GM21619 (cell line): ENCODE measurements at regions not wholly inside any gene's neighbourhood (a gene's known extent, or its start where the extent isn't known, plus 50 kb on each side); places are given as distances from the start of the nearest gene placed in this dataset.

ENCODE experiments used
- ATAC-seq: cut with Tn5 transposase; IDR thresholded peaks from one replicate; pipeline ENCODE4 v1.9.1; 2021; ENCODE audit not compliant: unreplicated experiment

DNA sequence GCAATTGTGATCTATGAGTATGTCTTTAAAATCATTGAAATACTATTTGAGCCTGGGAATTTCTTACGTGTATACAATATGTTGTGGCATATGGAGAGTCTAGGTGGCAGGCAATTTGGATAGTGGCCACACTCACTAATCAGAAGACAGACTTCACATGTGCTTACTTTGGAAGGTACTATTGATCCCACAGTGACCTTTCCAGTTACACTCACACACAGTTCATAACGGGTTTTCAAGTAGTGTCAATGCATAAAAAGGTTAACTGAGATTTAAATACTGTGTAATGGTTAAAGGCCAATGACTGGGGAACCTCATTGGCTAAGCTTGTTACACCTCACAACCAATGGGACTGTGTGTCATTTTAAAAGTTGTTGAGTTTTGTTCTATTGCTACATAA, 783.2 kb downstream of the RPA4 start:
- ATAC-seq, result no peak

DNA sequence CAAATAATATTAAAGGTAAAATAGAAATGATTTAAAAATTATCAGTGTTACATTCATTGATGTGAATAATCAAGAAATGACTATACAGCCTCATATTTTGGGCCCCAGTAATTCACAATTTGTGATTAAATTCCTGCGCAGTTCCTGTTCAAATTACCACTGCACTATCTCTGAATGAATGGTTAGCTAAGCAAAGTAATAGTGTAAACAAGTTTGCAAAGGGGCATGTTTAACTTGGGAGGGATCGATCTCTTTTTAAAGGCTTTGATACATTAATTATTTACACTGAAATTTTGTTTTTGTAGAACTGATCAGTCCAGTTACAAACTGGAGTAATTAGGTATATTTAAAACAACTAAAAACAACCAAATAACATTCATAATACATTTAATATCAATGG, 784.4 kb downstream of the RPA4 start:
- no peak for ATAC-seq

DNA sequence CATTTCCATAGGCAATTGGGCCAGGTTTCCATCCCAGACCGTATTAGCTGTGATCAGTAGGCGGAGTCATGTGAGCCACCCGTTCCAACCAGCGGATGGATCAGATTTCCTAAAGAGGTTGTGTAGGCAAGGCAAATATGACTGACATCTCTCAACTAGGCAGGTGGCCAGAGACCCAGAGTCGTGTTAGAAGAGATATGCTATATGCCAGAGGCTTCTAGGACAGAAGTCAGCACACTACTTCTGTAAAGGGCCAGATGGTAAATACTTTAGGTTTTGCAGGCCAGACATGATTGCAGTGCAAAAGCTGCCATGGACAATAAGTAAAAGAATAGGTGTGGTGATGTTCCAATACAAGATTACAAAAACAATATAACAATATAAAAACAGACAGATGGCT, 788.4 kb downstream of the RPA4 start:
- no peak for ATAC-seq

GRCh38 chrX:97672608-97673007, 788.9 kb downstream of the RPA4 start:
- ATAC-seq, result no peak

- ATAC-seq, result no peak
These were observed 789.4 kb downstream of the RPA4 start for GRCh38 chrX:97673135-97673534.

DNA sequence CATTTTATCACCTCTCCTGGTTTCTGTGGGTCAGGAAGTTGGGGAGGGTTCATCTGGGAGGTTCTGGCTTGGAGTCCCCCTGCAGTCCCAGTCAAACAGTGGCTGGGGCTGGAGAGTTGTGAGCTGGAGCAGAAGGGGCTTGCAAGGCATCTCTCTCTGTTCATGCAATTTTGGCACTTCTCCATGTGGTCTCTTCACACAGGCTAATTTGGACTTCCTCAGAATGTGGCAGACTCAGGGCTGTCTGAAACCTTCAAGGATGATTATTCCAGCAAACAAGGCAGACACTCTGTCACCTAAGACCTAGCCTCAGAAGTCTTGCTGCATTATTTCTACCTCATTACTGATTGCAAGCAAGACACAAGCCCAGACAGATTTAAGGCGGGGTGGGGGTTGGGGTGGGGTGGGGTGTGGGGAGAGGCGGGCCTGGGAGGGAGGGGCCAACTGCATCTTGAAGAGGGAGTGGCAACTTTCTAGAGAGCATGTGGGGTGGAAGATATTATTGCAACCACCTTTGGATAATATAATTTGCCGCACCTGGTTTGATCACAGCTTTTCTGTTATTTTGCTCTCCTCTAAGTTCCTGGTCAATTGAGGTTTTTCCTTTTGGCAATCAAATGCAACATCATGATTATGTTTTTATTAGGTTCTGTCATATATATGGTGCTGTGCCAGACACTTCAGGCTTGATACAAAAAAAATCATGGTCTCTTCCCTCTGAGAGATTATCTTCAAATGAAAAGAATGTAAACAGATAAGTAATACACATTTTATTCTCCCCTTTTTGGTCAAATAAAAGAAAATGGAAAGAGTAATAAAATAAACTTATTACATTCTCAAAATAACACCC, 799.5 kb downstream of the RPA4 start:
- ATAC-seq, result no peak

GRCh38 chrX:97685753-97686152, 802.0 kb downstream of the RPA4 start:
- ATAC-seq, result peak; percentile 57

DNA sequence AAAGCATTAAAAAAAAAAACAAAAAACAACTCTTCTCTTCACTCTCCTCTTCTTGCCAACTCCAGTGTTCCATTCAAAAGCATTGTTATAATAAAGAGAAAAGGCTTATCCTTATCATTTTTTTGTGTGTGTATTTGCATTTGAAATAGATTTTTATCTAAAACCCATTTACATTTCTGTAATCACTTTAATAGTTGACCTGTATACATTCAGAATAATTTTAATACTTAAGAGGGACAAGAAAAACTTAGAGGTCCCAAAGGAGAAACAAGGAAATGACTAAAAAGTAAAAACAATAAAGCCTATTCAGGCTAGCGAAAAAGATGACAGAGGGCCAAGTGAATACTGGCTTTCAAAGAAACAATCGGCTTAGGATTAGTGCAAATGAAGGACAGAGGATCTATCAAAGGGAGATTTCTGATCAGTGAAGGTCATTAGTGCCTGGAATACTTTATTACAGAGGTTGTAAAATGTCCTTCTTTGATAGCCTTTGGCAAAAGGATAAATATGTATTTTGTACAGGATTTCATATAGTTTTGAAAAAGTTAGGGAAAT, 808.3 kb downstream of the RPA4 start:
- ATAC-seq, result no peak

DNA sequence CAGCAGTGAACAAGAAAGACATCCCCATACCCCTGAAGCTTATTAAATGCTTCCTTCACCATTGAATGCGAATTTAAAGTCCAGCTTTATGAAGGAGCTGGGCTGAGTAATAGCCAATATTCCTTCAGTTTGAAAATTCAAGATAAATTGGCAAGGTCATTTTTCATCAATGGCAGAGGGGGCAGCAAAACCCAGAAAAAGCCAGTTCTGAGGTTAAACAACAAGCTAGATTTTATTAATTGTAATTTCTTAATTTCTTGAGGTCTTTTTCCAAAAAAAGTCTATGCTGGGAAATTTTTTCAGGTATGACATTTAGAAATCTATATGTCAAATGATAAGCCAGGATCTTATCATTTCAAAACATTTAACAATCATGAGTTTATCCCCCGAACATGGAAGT, 808.9 kb downstream of the RPA4 start:
- no peak for ATAC-seq

DNA sequence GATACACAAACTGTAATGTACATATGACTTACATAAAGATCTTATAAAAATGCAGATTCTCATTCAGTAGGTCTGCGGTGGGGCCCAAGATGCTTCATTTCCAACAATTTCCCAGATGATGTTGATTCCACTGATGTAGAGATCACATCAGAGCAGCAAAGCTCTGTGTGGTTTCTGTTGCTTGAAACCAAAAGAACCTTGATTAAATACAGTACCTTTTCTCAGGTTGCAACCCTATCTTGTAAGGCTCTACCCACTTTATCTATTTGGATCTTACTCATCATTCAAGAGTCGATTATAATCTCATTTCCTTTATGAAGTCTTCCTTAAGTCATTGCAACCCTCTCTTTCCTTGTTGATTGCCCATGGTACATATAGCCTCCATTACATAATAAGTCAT, 816.8 kb downstream of the RPA4 start:
- no peak for ATAC-seq

DNA sequence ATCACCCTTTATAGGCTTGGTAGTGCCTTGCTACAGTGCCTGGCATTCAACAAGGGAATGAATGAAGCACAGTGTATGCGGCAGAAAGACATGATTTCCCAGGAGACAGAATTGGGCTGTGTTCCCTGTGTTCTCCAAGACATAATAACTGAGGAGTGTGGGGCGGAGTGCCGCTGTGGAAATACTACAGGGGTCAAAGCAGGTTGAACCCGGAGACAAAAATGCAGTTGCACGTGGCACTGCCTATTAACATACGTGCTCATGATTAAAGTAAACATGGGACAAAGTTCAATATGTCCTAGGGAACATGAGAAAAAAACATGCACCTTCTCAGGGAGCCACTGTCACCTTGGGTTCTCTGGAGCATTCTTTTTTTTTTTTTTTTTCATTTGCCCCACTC, 820.8 kb downstream of the RPA4 start:
- ATAC-seq, result no peak

- no peak for ATAC-seq
These were observed 821.2 kb downstream of the RPA4 start for GRCh38 chrX:97704881-97705280.

DNA sequence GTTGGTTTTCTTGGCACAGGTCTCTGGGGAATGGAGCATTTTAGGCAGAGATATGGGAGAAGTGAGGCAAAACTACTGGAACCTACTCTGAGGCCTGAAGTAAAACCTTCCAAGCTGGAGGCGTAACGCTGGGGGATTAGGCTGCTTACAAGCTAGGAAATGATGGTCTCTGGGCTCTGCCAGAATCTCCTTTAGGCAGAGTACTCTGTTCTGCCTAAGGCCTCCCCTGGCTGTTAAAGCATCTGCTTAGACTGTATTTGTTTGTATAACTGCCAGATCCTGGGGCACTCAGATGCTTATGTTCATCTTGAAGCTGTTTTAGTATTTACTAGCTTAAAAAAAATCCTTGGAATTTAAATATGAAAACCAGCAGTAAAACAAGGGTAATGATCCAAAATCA, 822.2 kb downstream of the RPA4 start:
- ATAC-seq, result no peak

- ATAC-seq, result no peak
These were observed 830.4 kb downstream of the RPA4 start for GRCh38 chrX:97714072-97714471.

GRCh38 chrX:97728215-97728614, 844.5 kb downstream of the RPA4 start:
- no peak for ATAC-seq

DNA sequence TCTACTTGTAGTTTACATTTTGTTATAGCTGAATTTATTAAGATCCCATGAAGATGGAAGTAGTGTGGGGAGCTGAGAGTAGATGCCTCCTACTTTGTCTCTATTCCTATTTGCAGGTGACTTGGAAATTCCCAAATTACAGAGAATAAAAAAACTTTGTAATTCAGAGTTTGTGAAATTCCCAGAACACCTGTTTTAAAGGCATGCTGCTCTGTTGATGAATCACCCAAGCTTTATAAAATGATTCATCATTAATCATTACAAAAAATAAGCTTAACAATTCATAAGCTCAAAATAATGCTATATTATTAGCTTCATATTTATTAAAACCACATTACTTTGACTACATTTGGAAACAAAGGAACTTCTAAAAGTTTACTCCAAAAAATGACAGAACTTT, 856.3 kb downstream of the RPA4 start:
- no peak for ATAC-seq

GRCh38 chrX:97740886-97741285, 857.2 kb downstream of the RPA4 start:
- no peak for ATAC-seq

DNA sequence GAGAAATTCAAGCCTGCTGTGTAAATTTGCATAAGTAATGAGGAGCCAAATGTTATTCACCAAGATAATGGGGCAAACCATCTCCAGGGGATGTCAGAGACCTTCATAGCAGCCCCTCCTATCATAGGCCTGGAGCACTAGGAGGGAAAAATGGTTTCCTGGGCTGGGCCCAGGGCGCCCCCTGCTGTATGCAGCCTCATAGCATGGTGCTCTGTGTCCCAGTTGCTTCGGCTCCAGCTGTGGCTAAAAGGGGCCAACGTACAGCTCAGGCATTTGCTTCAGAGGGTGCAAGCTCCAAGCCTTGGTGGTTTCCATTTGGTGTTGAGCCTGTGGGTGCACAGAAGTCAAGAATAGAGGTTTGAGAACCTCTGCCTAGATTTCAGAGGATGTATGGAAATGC, 859.3 kb downstream of the RPA4 start:
- ATAC-seq, result no peak

GRCh38 chrX:97747346-97747745, 863.6 kb downstream of the RPA4 start:
- ATAC-seq, result no peak

DNA sequence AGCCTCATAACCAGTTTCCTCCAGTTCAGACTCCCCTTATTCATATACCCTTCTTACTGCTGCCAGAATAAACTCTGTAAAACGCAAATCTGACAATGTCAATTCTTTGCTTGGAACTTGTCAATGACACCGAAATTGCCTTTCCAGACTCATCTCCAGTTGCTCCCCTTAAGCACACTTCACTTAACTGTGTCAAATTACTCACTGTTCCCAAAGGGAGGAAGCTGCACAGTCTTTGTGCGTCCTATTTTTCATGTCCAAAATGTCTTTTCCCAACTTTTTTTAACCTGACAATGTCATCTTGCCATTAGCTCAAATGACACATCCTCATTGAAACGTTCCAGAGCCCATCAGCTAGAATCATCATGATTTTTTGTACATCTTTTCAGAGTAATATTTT, 867.3 kb downstream of the RPA4 start:
- ATAC-seq, result no peak

GRCh38 chrX:97751735-97752134, 868.0 kb downstream of the RPA4 start:
- no peak for ATAC-seq

GRCh38 chrX:97756879-97757278, 873.2 kb downstream of the RPA4 start:
- no peak for ATAC-seq

GRCh38 chrX:97763391-97763790, 879.7 kb downstream of the RPA4 start:
- no peak for ATAC-seq
